HG02885 (cell line): ENCODE measurements at regions not wholly inside any gene's neighbourhood (a gene's known extent, or its start where the extent isn't known, plus 50 kb on each side); places are given as distances from the start of the nearest gene placed in this dataset.

Source experiments
- ATAC-seq: cut with Tn5 transposase; IDR thresholded peaks from one replicate; pipeline ENCODE4 v1.9.1; 2021; ENCODE audit warnings: mild to moderate bottlenecking; ENCODE audit not compliant: unreplicated experiment, poor library complexity

DNA sequence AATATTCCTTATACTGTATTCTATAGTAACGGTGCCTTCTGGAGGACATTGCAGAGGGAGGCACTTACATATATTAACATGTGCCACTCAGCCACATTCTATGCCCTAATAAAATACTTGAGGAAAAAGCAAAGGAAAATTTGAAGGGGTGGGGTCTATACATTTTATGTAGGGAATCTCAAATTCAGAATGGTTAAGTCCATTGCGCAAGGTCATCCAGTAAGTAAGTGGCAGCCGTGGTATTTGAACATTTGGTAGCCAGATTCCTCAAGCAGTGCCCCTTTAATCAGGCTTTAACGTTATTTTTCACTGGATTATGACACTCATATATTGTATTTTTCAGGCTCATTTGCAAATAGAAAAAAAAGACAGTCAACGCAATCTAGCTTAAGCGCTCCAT lies 738.3 kb downstream of the DOK5 start:
- ATAC-seq = no peak

DNA sequence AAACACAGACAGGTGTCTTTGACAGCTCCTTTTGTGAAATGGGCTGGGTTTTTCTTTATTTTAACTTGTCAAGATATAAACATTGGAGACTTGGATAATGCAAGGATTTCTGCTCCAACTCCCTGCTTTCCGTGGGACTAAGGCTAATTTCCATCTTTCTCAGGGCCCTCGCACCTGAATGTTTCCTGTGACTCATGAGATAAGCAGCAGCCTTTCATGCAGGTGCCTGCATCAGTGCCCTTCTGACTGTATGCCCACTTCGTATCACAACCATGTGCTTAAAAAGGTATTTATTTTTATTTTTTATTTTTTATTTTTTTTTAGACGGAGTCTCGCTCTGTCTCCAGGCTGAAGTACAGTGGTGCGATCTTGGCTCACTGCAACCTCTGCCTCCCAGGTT lies 736.1 kb downstream of the DOK5 start:
- no peak for ATAC-seq

GRCh38 chr20:55205665-55206064 lies 730.3 kb downstream of the DOK5 start:
- no peak for ATAC-seq

DNA sequence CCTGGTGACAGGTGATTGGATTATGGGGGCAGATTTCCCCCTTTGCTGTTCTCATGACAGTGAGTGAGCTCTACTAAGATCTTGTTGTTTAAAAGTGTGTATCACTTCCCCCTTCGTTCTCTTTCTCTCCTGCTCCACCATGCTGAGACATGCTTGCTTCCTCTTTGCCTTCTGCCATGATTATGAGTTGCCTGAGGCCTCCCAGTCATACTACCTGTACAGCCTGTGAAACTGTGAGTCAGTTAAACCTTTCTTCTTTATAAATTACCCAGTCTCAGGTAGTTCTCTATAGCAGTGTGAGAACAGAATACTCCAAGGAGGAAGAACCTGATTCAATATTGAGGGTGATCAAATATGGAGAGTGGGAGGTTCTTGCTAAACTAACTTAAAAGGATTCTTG lies 724.9 kb downstream of the DOK5 start:
- no peak for ATAC-seq

GRCh38 chr20:55194947-55195346 lies 719.6 kb downstream of the DOK5 start:
- no peak for ATAC-seq

GRCh38 chr20:55186228-55186627 lies 710.8 kb downstream of the DOK5 start:
- ATAC-seq = no peak

DNA sequence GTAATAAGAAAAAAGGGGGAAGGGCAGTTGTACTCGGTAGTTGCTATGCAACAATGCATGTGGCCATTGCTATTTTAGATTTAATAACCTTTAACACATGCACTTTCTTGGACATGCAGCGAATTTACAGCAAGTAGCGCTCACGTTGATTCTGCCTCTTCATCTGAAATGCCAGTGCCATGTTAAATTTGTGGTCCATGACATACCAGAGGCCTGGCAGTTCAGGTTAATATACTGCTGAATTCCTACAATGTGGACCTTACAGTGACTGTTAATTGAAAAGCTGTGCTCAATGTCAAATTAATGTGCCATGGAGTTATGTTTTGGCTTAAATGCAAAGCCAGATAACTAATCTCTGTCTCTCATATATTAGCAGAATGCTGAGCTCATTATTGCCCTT lies 699.7 kb downstream of the DOK5 start:
- ATAC-seq = no peak

DNA sequence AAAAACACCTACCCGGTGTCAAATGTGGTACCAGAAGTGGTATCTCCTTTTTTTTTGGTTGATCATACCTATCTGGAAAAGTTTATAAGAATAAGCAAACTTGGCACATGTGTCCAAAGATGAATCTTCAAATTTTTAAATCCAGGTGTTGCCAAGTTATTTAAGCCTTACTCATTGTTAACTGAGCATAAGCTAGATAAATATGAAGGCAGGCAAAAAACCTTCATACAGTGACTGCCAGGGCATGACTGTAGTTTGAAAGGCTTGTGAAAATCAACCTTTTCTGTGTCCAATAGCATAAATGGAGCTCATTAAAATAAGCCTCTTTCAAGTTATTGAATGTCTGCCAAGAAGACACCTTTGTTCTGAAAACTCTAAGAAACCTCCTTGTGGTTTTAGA lies 699.2 kb downstream of the DOK5 start:
- no peak for ATAC-seq

GRCh38 chr20:55174172-55174571 lies 698.8 kb downstream of the DOK5 start:
- ATAC-seq = no peak

DNA sequence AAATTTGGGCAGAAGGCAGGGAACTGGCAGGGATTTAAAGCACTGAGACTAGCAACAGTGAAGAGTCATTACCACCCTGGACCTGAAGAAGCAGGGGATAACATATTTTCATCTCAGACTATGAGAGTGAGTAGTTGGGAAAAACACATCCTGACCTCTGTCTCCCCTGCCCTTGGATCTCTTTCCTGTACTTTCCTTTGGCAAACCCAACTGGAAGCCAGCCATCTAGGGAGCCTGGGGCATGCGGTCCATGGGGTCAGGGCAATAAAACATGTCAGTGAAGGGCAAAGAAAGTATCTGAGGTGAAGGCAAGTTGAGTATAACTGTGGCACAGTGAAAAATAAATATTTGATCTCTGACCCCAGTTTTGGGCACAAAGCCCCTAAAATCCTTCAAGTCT lies 698.2 kb downstream of the DOK5 start:
- ATAC-seq = no peak

DNA sequence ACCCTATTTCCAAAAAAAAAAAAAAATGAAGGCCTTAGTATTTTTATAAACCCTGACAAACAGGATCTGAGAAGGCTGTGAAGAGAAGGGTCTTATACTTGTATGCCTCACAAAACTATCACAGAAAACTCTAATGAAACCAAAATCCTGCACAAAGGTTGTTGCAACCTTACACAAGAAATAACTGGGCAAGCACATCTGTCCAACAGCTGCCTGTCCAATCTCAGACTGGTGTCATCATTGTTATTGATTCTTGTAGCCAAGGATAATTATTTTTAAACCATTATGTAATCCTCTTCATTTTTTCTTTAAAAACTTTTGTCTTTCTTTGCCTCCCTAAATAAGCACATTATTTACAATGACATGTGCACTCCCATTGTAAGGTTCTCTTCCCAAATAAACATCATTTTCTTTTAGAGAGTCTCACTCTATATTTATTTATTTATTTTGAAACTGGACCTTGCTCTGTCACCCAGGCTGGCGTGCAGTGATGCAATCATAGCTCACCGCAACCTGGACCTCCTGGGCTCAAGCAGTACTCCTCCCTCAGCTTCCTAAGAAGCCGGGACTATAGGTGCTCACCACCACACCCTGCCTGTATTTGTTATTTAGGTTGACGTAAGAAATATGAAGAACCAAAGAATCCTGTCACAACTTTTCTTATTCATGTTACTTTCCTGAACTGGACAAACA lies 697.1 kb downstream of the DOK5 start:
- ATAC-seq = no peak

DNA sequence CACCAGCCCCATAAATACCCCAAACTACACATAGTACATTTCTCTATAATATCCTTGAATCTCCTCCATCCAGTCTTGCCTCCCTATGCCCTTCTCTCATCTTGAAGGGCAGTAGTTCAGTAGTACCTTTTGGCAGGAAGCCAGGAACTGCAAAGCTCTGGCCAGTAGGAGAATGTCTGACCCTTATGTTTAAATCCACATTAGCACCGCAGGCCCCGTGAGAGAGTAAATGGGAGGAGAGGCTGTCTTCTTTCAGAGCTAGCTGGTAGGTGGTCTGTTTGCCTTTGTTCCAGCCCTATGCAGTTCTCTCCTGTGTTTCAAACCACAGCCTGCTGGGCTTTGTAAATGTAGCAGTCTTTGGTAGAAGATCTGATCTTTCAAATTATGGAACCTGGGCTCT lies 690.7 kb downstream of the DOK5 start:
- ATAC-seq = no peak

GRCh38 chr20:55160996-55161395 lies 685.6 kb downstream of the DOK5 start:
- ATAC-seq = no peak

GRCh38 chr20:55160037-55160436 lies 684.6 kb downstream of the DOK5 start:
- no peak for ATAC-seq

- ATAC-seq = no peak
Measured at GRCh38 chr20:55159230-55159629, 683.8 kb downstream of the DOK5 start.

DNA sequence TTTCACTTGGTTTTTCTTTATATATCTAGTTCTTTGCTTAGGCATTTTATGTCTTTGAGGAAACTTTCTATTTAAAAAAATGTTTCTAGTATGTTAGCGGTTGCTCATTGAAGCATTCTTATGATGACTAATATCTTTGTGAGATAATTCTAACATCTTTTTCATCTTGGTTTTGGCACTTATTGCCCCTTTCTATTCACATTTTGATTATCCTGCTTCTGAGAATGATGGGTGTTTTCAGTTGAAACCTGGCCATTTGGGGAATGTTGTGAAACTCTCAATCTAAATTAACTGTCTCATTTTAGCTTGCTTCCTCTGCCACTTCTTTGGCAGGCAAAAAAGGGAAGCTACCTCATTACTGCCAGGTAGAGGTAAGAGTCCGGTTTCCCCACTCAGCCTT lies 683.1 kb downstream of the DOK5 start:
- no peak for ATAC-seq

- no peak for ATAC-seq
Measured at GRCh38 chr20:55155360-55155759, 680.0 kb downstream of the DOK5 start.

- ATAC-seq = no peak
Measured at GRCh38 chr20:55153001-55153645, 677.7 kb downstream of the DOK5 start.

DNA sequence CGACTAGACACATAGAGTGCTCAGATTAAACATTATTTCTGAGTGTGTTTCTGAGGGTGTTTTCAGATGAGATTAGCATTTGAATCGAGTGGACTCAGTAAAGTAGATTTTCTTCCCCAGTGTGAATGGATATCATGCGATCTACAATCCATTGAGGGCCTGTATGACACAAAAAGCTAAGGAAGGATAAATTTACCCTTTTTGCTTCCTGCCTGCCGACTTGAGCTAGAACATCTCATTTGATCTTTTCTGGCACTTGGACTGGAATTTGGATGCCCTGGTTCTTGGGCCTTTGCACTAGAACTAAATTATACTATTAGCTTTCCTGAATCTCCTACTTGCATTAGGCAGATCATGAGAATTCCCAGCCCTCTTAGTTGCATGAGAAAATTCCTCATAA lies 675.8 kb downstream of the DOK5 start:
- no peak for ATAC-seq

- ATAC-seq = no peak
Measured at GRCh38 chr20:55143601-55144000, 668.2 kb downstream of the DOK5 start.

- no peak for ATAC-seq
Measured at GRCh38 chr20:55142932-55143331, 667.5 kb downstream of the DOK5 start.

DNA sequence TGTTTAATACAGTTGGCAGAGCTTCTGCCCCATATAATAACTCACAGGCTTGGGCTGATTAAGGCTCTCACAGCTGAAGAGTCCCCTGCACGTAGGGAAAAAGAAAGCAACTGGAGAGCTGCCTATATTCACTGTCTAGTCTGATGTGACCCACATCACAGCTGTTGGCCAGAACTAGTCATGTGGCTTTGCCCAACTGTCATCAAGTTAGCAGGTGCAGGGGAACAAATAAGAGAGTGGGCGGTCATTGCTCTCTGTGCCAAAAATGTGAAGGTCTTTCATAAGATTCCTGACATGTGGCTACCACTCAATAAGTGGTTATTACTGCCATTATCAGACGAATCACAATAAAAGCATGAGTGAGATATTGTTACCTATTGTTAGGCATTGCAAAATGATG lies 665.2 kb downstream of the DOK5 start:
- no peak for ATAC-seq
